GM12892 (cell line): ENCODE measurements at regions not wholly inside any gene's neighbourhood (a gene's known extent, or its start where the extent isn't known, plus 50 kb on each side); places are given as distances from the start of the nearest gene placed in this dataset.

Experiments
- POLR2AphosphoS5 ChIP-seq: IDR thresholded peaks from 2 replicates; pipeline ENCODE4 v1.6.1; 2011; ENCODE audit warnings: low read depth, low read length, control low read depth
- TAF1 ChIP-seq: IDR thresholded peaks from 2 replicates; pipeline ENCODE4 v1.6.1; 2011; ENCODE audit warnings: low read depth, mild to moderate bottlenecking, control low read depth, low read length, borderline replicate concordance

GRCh38 chr3:22469995-22470394 is 719.0 kb upstream of the ZNF385D start:
- TF ChIP-seq TAF1 = no peak
- no peak for TF ChIP-seq POLR2AphosphoS5
